DOHH2 (cell line): ENCODE measurements at regions not wholly inside any gene's neighbourhood (a gene's known extent, or its start where the extent isn't known, plus 50 kb on each side); places are given as distances from the start of the nearest gene placed in this dataset.

Experiments used
- EZH2phosphoT487 ChIP-seq: fragments of 200-600 bp; sonication (generic); IDR thresholded peaks from 2 replicates; pipeline ENCODE4 v1.6.1; 2017; ENCODE audit warnings: borderline replicate concordance, mild to moderate bottlenecking, antibody characterized with exemption, low read length, moderate library complexity, mixed read lengths
- TF ChIP-seq, protein P1 (sequence below): fragments of 200-600 bp; sonication (generic); IDR thresholded peaks from one replicate; pipeline ENCODE4 v1.5.1; 2014; ENCODE audit warnings: antibody characterized with exemption, mild to moderate bottlenecking, low read depth, low read length; ENCODE audit not compliant: poor library complexity, severe bottlenecking

DNA sequence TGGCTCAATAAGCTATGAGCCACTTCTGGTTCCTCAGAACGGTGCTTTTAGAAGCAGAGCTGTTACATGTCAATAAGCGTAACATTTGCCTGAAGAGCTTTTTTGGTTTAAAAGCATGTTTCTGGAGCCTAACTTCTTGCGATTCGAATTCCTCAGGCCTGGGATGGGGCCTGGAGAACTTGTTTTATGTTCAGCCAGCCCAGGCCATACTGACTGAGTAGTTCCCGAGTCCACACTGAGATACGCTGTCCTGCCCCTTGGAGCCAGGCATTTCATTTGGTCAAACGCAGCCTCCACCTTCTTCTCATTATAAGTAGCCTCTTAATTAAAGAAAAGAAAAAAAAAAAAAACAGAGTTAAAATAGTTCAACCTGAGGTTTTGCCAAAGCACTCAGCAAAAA lies 260.6 kb upstream of the ANKRD55 start:
- TF ChIP-seq, protein P1, sequence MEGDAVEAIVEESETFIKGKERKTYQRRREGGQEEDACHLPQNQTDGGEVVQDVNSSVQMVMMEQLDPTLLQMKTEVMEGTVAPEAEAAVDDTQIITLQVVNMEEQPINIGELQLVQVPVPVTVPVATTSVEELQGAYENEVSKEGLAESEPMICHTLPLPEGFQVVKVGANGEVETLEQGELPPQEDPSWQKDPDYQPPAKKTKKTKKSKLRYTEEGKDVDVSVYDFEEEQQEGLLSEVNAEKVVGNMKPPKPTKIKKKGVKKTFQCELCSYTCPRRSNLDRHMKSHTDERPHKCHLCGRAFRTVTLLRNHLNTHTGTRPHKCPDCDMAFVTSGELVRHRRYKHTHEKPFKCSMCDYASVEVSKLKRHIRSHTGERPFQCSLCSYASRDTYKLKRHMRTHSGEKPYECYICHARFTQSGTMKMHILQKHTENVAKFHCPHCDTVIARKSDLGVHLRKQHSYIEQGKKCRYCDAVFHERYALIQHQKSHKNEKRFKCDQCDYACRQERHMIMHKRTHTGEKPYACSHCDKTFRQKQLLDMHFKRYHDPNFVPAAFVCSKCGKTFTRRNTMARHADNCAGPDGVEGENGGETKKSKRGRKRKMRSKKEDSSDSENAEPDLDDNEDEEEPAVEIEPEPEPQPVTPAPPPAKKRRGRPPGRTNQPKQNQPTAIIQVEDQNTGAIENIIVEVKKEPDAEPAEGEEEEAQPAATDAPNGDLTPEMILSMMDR, result no peak
- TF ChIP-seq EZH2phosphoT487, result no peak
